GM19239 (cell line): ENCODE measurements at regions not wholly inside any gene's neighbourhood (a gene's known extent, or its start where the extent isn't known, plus 50 kb on each side); places are given as distances from the start of the nearest gene placed in this dataset.
"Not testable (repeated sequence)": the region's sequence is repeated elsewhere in the genome, so short reads cannot be mapped to it uniquely, and the experiment has no call there.

Experiments used
- DNase-seq: peaks from one replicate; pipeline ENCODE4 v3.0.0; 2011; ENCODE audit warnings: low spot score; ENCODE audit not compliant: insufficient read length
- FAIRE-seq: peaks from 2 replicates; lab custom pipeline; 2011; peaks lifted over from hg19 to GRCh38; lab: Jason Lieb, UNC

DNA sequence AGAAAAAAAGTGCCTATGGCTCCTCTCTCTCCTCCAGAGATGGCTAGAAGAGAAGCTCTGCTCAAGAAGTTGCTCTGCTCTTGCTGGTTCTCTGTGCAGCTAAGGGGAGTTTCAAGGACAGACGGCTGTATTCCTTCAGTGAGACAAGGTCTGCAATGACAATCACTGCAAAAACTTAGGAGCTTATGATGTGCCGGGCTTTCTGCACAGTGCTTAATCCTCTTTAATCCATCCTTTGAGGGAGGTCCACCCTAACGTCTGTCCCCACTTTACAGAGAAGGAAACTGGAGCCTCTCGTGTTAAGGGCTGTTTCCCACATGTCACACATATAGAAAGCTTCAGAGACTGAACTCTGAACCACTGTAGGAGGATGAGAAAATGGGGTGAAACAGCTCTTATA, 260.6 kb downstream of the MEX3B start:
- FAIRE-seq = no peak

DNA sequence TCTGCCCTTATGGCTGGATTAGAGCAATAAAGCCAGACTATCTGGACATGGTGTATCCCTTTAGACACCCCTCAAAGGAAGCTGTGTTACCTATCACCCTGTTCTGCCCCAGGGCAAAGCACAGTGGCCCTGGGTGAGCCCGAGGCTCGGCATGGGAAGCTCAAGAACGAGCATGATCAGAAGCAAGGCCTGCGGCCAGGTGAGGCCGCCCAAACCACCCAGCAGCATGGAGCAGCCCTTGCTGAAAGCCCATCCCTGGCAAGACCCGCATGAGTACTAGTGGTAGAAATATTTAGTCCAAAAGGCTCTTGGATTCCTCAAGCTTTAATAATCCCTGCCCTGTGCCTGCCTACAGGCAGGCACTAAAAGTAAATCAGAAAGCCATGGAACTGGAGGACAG, 261.1 kb downstream of the MEX3B start:
- no peak for DNase-seq

More for the DNA sequence above, 260.6 kb downstream of the MEX3B start:
- DNase-seq = no peak

GRCh38 chr15:81783586-81783985, 262.2 kb downstream of the MEX3B start:
- FAIRE-seq (no peak), DNase-seq (no peak)

More for the DNA sequence above, 261.1 kb downstream of the MEX3B start:
- no peak for FAIRE-seq

GRCh38 chr15:81783076-81783475, 262.7 kb downstream of the MEX3B start:
- no peak for FAIRE-seq
- DNase-seq = no peak

DNA sequence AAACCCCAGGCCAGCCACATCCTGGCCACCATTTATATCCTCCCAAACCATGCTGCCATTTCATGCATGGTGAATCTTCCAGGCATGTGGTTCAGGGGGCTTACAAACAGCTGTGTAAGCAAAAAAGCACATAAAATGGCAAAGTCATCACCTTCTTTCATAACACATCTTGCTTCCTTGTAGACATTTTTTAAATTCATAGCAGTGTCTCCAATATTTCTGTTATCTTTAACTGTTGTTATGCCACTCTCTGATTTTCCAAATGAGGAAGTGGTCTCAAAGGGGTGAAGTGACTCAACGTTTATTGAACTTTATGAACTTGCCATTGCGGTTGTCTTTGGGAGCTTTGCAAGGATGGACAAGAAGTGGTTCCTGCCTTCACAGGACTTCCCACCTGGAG, 264.4 kb downstream of the MEX3B start:
- DNase-seq = no peak
- FAIRE-seq = no peak

GRCh38 chr15:81780966-81781365, 264.9 kb downstream of the MEX3B start:
- no peak for DNase-seq
- FAIRE-seq = no peak

DNA sequence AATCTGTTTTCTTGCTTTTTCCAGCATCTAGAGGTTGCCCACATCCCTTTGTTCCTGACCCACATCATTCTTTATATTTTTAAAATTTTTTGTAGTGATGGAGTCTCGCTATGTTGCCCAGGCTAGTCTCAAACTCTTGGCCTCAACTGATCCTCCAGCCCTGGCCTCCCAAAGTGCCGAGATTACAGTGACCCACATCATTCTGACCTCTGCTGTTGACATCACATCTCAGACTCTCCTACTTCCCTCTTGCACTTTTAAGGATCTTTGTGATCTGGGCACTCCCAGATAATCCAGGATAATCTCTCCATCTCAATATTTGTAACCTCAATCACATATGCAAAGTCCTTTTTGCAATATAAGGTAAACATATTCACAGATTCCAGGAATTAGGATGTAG, 266.6 kb downstream of the MEX3B start:
- DNase-seq = no peak
- FAIRE-seq = no peak

GRCh38 chr15:81777546-81777945, 268.3 kb downstream of the MEX3B start:
- no peak for FAIRE-seq
- no peak for DNase-seq

DNA sequence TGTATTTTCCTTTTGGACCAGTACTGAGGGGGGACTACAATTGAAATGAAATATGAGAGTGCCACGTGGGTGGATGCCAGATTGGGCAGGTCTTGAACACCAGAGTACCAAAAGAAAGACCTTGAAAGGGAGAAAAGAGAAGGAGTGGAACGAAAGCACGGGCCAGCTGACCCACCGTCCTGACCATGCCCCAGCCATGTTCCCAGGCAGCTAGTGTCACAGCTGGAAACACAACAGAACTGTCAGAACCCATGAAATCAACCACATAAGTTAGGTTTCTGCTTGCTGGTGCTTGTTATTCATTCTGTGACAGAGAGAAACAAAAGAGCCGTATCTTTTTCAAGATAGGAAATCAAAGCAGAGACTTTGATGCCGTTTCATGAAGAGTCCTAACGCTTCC, 268.8 kb downstream of the MEX3B start:
- FAIRE-seq = no peak
- DNase-seq = no peak

DNA sequence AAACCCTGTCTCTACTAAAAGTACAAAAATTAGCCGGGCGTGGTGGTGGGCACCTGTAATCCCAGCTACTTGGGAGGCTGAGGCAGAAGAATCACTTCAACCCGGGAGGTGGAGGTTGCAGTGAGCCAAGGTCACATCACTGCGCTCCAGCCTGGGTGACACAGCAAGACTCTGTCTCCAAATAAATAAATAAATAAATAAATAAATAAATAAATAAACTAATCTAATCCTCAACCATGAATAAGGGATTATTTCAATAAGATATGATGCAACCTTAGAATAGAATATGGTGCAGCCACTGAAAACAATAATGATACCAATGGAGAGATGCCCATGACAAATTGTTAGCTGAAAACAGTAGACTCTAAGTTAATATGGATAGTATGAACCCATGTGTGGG, 270.0 kb downstream of the MEX3B start:
- not testable (repeated sequence) for FAIRE-seq, DNase-seq

GRCh38 chr15:81774309-81774708, 271.5 kb downstream of the MEX3B start:
- FAIRE-seq = no peak
- no peak for DNase-seq

DNA sequence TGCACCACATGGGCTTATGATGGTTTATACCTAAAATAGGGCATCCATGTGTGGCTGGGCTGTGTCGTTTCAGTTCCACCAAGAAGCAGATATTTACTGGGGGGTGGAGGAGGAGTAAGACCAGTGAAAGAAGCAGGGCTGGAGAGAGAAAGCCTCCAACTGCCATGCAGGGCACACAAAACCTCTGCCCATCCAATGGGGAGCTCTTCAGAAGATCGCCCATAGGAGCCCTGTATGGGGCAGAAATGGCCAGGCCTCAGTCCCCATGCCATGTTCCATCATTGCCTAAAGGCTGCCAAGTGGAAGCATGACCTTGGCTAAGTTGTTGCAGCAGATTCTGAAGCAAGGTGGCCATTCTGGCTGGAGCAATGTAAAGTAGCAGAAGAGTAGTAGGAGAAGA, 277.0 kb downstream of the MEX3B start:
- no peak for DNase-seq
- FAIRE-seq = no peak

GRCh38 chr15:81766829-81767475, 278.9 kb downstream of the MEX3B start:
- FAIRE-seq (no peak), DNase-seq (no peak)

- DNase-seq = no peak
- FAIRE-seq = no peak
Measured at GRCh38 chr15:81765816-81766215, 280.0 kb downstream of the MEX3B start.

DNA sequence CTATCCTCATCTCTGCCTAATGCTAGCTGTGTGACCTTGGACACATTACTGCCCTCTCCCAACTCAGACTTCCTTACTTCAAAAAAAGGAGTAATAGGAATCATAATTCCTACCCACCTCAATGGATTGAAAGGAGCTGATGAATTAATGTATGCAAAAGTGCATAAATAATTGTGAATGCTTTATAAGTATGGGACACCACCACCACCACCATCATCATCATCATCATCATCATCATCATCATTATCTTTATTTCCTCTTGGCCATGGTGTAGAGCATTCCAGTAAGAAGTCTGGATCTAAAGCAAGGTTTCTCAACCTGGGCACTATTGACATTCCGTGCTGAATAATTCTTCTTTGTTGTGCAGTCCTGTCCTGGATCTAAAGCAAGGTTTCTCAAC, 282.5 kb downstream of the MEX3B start:
- FAIRE-seq = no peak
- DNase-seq = no peak

GRCh38 chr15:81760686-81761085, 285.1 kb downstream of the MEX3B start:
- DNase-seq = no peak
- no peak for FAIRE-seq

DNA sequence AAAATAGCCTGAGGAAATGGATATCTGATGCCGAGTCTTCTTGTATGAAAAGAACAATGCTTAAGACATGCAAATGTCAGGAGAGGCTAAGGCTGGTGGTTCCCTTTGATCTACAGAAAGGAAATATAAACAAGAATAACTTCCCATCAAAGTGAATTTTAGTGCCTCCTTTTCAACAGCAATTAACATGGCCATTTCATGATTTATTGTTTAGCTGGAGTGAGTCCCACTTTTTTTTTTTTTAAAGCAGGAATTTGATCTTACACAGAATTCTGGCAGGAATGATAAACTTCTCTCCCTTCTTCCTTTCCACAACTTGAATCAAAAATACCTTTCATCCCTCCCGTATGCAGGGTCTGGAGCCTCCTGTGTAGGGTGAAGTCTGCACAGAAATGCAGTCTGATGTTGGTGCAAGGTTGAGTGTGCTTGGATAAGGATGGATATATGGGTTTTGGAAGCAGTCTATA, 287.0 kb downstream of the MEX3B start:
- no peak for DNase-seq
- FAIRE-seq = no peak

DNA sequence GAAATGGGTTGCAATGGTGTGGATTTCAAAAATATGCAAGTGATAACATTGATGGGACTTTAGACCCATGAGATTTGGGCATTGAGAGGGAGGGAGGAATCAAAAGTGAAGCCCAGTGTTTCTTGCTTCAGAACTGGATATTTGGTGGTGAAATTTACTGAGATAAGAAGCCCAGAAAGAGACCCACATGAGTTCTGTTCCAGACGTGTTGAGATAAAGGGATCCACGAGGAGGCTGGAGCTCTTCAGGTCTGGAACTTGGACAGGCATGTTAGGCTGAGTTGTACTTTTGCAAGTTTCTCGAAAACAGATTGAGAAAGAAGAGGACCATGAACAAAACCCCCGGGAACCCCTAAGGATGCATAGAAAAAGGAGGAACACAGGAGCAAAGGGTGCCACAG, 290.2 kb downstream of the MEX3B start:
- no peak for FAIRE-seq
- DNase-seq = no peak

DNA sequence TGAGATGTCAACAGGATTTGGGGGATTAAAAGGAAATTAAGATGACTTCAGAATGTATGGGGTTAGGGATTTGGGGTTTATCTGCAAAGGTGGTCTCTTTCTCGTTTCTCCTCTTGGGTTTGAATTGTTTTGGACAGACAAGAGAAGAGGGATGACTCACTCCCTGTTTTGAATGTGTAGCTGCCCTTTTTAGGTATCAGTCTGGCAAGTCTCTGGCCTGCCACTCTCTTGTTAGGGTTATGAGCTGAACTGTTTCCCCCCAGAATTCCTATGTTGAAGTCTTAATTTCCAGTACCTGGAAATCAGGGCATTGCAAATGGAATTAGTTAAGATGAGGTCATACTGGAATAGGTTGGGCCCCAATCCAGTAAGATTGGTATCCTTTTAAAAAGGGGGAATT, 291.7 kb downstream of the MEX3B start:
- DNase-seq (no peak), FAIRE-seq (no peak)

DNA sequence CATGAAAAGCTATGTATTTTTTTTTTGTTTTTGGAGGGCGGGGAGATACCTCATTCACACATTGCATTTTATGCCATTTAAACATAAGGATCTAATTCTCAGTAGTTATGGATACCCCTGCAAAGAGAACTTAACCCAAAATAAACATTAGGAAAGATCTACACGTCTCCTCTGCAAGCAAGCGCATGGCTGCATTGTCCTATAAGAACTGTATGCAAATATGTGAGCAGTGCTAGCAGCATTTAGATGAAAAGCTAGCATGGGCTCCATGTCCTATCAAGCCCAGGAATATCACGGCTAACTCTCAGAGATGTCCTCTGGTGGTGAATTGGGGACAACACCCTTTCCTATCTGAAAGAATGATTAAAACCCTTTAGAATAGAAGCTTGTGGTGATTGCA, 292.8 kb downstream of the MEX3B start:
- no peak for FAIRE-seq
- no peak for DNase-seq

- FAIRE-seq (no peak), DNase-seq (no peak)
Measured at GRCh38 chr15:81752546-81752942, 293.3 kb downstream of the MEX3B start.

DNA sequence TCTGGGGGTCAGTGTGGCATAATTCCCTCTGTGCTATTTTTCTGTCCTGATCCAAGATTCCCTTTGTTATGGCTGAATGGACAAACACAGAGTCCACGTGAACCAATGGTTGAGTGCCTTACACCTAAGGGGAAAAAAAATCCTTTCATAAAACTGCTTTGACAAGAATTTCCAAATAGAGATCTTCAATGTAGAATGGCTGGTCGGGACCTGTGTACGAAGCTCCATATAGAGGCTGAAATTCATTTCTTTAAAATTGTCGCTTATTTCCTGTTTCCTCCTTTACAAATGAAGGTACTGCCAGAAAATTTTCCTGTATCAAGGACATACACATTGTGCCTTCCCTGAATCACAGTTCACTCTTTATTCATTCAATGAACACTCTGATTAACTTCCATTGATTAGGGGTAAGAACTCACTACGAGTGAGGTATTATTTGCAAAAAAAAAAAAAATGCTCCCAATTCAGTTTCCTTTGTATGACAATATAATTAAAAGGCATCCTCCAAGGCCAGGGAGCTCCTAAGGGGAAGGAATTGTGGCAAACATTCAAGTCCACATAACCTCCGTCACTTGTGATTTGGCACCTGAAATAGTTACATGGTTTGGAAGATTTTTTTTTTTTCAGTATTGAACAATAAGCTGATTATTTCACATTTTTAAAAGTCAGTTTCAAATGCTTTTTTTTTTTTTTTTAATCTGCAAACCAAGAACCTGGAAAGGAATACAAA, 293.8 kb downstream of the MEX3B start:
- no peak for FAIRE-seq
- DNase-seq = no peak
